Fibroblast of upper back skin (primary cell): ENCODE measurements at regions not wholly inside any gene's neighbourhood (a gene's known extent, or its start where the extent isn't known, plus 50 kb on each side); places are given as distances from the start of the nearest gene placed in this dataset.
"Not testable (repeated sequence)": the region's sequence is repeated elsewhere in the genome, so short reads cannot be mapped to it uniquely, and the experiment has no call there.

Experiments
- DNase-seq: peaks from one replicate; pipeline ENCODE4 v3.0.0-alpha.2; 2013

DNA sequence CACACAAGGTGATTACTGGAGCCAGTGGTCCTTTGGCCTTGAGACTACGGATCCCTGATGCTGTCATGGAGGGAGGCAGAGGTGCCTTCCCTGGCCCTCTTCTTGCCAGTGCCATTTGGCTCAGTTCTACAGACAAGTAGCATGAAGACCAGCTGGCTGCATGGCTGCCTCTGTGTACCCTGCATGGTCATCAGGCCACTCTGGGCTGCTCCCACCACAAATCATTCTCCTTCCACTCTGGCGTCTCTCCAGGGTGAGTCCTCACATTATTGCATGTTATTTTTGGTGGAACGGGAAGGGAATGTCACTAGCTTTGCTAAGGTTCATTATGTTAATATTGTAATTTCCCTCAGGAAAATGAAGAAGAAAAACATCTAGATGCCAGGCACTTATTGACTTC is 229.8 kb downstream of the VAPA start:
- DNase-seq: no peak

DNA sequence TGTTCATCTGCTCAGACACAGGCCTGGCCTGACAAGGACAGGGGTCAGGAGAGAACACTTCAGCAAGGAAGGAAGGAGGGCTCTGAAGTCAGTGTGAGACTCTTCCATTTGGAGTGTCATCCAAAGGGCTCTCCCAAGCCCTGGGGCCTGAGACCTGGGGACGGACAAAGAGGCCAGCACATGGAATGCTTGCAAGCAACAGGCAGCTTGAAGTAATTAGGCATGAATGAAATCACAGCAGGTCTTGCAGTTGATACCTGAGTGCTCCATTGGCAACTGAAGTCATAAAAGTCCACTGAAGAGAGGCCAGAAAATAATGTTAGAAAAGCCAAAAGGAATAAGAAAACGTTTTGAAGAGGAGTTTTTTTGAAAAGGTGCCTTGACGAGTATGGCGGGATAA is 231.7 kb downstream of the VAPA start:
- no peak for DNase-seq

DNA sequence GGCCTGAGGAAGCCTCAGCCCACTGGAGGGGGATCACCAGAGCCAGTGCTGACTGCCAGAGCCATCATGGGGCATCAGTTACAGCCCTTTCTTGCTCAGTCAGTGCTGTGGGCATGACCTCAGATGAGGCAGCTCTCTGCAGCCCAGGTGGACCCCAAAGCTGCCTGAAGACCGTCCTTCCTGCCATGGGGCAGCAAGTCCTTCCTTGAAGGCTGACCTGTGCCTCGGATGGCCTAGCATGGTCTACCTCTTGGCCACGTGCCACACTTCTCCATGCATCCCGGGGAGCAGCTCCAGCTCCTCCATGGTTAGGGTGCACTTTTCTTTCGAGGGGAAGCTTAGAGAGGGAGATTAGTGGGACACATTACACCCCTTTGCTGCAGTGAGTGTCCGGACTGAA is 233.4 kb downstream of the VAPA start:
- no peak for DNase-seq

DNA sequence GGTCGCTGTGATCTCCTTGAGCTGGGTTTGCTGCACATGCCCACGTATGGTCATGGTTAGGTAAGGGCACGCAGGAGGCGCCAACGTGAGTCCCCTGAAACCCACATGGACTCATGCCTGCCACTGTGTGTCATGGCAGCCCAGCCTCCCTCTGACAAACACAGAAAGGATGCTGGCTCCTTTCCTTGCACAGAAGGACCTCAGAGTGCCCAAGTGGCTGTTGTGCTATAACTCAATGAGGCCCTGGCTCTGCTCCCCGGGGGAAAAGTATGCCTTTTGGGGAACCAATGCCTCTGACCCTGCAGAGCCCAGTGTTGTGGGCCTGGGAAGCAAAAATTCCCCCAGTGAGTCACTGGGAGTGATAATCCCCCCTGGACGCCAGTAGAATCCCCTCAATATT is 233.9 kb downstream of the VAPA start:
- no peak for DNase-seq

DNA sequence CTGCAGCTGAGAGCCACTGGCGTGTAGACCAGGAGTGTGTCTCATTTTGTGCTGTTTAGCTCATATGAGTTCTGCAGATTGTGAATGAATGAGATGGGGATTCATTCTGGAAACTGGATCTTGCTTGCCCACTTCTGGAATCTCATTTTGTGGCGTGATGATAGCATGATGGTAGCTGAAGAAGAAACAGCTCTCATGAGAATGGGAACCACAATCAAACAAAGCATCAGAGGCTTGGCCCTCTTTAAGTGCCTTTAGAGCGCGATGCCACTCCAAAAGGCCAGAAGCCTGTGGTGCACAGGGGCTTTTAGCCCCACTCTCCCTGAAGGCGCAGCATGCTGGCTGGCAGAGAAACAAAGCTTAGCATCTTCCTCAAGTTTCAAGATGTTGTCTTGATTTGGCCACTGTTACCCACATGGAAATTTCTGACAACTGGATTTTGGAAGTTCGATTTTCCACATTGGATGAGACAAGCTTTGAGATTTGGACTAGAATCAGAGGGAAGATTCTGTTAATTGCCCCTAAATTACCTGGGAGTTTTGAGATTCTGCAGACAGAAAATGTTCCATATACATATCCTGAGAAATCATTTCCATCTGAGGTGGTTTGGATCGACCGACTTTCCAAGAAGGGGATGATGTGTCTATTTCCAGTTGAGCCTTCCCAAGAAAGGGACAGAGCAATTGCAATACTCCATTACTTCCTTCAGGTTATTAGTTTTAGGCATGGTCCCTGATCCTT is 234.5 kb downstream of the VAPA start:
- DNase-seq: no peak

GRCh38 chr18:10149768-10150556 is 236.1 kb downstream of the VAPA start:
- no peak for DNase-seq

DNA sequence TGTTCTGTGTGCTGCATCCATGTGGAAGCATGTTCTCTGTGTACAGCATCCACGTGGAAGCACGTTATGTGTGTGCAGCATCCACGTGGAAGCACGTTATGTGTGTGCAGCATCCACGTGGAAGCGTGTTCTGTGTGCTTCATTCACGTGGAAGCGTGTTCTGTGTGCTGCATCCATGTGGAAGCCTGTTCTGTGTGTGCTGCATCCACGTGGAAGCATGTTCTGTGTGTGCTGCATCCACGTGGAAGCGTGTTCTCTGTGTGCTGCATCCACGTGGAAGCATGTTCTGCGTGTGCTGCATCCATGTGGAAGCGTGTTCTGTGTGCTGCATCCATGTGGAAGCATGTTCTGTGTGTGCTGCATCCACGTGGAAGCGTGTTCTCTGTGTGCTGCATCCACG is 236.8 kb downstream of the VAPA start:
- DNase-seq: not testable (repeated sequence)

DNA sequence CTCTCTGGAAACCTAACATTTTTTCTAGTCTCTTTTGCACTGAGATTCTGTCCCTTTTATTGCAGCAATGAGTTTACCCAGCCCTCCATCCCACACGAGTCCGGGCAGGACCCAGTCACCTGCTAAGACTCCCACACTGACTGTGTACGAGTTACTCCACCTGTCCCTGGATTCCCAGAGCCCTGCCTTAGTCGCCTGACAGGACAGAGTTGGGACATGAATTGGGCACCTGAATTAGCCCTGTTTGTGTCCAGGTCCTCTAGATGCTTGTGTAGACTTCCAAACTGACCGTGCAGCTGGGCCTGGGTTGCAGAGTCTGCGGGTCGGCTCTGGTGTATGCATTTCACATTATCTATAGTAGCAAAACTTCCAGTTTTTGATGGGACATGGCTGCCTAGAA is 238.7 kb downstream of the VAPA start:
- DNase-seq: no peak

- DNase-seq: no peak
Observed at GRCh38 chr18:10153924-10154752, 240.3 kb downstream of the VAPA start.

GRCh38 chr18:10157706-10158105 is 243.9 kb downstream of the VAPA start:
- no peak for DNase-seq

DNA sequence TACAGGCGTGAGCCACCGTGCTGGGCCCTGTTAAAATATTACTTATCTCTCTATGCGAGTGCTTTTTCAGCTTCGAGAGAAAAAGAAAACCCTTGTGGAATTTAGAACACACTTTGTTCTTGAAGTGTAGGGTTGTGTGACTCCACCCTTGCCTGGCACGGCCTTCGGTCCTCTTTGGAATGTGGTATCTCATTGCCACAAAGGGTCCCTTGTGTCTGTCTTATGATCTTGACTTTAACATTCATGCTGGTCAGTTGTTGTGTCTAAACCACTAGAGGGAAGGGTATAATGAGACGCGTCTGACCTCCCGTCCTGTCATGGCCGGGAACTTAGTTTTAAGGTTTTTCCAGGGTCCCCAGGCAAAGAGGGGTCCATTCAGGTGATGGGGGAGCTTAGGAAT is 246.4 kb downstream of the VAPA start:
- no peak for DNase-seq

DNA sequence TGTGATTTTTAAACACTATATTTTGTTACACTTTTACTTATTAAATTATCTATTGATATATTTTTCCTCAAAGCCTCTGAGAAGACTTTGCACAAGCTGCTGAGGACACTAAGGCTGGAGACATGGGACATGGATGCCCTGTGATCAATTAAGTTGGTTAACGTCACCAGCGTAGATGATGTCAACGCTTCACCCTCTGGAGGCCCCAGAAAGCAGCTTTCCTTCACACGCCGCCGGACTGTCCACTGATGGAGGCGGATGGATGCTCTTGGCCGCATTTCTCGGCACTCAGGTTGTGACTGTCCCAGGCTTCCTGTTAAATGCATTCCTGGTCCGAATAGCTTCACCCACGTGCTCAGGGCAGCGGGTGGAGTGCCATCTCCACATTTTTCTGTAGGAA is 247.5 kb downstream of the VAPA start:
- DNase-seq: no peak

- DNase-seq: no peak
Observed at GRCh38 chr18:10162340-10162739, 248.5 kb downstream of the VAPA start.

DNA sequence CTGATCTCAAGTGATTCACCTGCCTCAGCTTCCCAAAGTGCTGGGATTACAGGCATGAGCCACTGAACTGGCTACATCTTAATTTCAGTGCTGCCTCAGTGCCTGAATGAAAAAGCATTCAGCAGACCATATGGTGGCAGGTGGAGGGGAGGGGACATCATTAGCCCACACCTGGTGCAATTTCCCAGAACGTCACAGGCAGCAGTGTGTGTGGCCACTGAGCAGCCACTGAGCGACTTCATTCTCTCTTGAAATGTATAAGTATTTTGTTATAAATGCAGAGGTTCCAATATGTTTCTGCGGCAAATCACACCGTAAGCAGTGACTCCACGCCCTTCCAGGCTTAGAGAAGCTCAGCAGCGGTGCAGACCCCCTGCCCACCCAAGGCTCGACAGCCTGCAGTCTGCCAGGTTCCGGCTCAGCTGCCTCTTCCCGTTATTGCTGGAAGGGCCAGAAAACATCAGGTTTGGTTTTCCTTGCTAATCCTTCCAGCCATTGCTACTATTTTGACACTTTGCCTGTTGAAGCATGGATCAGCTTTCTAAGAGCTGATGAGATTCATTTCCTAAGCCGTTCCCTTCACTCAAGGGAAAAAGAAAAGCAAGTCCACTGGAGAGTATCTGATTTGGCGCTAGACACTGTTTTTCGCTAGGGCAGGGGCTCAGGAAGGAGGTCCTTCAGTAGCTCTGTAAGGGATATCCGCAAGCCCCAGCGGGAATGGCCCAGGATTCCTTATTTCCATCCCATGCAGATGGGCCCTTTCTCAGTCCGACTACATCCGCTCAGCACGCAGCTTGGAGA is 250.7 kb downstream of the VAPA start:
- no peak for DNase-seq

DNA sequence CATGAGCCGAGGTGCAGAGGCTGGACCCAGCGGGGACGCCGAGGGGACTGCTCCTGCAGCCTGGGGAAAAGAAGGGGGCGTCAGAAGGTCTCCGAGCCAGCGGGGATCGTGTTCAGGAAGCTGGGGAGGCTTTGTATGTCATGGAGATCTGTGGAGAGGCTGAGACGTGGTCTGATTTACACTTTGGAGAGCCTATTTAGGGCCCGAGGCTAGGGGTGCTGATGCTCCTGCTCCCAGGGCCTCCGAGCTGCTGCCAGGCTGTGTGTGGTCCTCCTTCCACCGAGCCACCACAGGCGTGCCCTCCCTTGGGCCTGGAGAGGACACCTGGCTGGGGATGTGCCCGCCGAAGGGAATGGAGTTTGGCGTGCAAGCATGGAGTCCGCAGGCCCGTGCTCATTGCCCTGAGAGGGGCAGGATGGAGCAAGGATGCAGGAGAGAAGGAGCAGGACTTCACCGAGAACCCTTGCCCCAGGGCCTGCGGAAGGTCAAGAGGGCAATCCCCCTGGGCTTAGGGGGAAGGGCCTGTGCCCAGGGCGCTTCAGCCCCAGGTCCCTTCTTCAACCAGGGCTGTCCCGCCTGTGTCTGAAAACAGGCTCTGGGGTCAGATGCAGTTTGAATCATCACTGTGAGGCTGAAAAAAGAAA is 252.5 kb downstream of the VAPA start:
- no peak for DNase-seq

DNA sequence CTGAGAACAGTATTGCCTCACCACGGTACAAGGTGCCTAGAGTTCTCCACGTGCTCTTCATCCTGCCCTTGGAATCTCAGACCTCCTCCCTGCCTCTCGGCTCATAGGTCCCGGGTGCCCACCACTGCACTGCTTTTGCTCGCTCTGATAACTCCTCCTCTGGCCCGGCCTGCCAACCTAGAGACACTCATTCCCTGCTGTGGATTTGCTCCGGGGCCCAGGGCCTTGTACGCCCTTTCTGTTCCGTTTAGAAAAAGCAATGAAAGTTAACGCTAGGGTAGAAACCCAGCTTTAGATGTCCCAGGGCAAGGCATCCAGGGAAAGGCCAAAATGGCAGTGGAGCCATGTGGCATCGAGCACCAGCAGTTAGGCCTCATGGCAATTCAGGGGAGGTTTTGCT is 253.9 kb downstream of the VAPA start:
- no peak for DNase-seq

DNA sequence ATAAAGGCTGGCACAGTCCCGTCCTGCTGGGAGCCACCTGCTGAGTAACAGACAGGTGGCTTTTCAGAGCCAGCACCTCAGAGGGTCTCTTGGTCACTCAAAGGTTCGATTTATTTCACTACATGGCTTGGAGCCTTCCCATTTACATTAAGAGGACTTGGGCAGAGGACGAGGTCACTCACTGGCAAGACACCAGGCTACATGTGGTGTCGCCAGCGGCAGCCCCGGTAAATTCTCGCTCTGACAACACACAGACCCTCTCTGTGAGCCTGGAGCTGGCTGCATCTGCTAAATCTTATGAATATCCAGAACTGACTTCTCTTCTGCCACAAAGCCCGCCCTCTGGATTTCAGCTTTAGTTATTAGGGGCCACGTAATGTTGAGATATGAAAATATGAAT is 254.7 kb downstream of the VAPA start:
- DNase-seq: no peak

DNA sequence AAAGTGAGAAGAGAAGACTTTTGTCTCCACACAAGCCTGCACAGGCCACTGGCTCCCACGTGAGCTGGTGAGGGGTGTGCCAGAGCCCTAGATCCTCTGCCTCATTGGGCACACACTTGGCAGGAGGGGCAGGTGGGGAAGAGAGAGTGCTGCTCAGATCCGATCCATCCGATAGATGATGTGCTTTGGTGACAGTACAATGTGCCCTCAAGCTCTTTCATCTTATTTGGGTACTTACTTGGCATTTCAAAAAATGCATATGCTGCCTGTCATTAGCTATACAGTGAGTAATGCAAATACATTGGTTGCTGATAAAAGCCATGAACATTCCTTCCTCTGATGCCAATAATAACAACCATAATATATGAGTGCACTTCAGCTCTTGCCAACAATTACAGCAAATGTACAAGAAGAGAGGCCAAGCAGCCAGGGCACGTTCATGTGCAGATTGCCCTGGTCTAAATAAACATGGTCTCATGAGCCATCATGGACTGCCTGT is 255.3 kb downstream of the VAPA start:
- peak; percentile 81 for DNase-seq

DNA sequence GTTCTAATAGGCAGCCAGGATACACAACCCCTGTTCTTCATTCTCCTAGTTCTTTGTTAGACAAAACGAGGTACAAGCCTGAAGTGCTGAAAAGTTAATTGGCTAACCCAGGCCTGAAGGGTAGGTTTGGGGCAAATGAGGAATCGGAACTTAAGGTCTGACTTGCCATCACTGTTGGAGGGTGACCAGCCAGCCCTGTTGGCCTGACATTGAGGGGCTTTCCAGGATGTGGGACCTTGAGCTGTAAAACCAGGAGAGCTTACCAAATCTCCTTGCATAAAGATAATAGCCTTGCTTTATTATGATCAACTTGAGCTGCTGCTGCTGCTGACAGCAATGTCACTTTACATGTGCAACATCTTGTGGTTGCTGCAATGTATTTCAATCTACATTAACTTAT is 256.0 kb downstream of the VAPA start:
- DNase-seq: no peak

DNA sequence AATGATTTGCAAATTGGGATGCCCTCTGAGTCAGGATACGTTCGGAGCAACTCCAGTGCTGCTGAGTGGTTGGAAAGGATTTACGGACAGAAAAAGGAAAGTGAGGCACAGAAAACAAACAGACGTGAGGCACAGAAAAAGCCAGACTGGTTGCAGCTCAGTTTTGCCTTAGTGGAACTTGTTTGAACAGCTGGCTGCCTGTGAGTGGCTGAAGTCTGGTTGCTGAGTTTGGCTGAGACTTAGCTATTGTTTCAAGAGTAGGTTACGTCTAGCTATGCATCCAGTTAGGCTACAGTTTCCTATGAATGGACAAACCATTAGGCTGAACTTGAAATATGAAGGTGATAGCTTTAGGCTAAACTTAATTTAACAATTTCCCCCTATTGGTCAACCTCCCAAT is 256.6 kb downstream of the VAPA start:
- no peak for DNase-seq

- not testable (repeated sequence) for DNase-seq
Observed at GRCh38 chr18:10175333-10175732, 261.5 kb downstream of the VAPA start.

- DNase-seq: not testable (repeated sequence)
Observed at GRCh38 chr18:10179326-10179725, 265.5 kb downstream of the VAPA start.
